ENCODE measurements at regions not wholly inside any gene's neighbourhood (a gene's known extent, or its start where the extent isn't known, plus 50 kb on each side); places are given as distances from the start of the nearest gene placed in this dataset.

GRCh38 chr3:109618766-109619378 lies 281.5 kb upstream of the DPPA4 start:
- no peak overlapping the region for H3K27ac ChIP-seq (ENCODE audit: low read length)
- no peaks in the 10 kb centered on the region for H3K79me2 ChIP-seq (ENCODE audit: low read length)
- H3K27me3 ChIP-seq (ENCODE audit: low read length): no peaks in the 10 kb centered on the region
- H3F3A ChIP-seq (ENCODE audit: low read length, unreplicated experiment): no peaks in the 10 kb centered on the region
- ChIA-PET POLR2A (ENCODE audit: unreplicated experiment) (interaction anchor here (0.6 kb wide), 1 partner anchor 143 kb away, joined by 6 read pairs; no protein-coding TSS in a partner anchor), CTCF (no interaction called here)
- ATAC-seq: no peak
- H4K20me1 ChIP-seq (ENCODE audit: low read length): no peaks in the 10 kb centered on the region
- H3K4me1 ChIP-seq (ENCODE audit: insufficient read depth, low read length): no peaks in the 10 kb centered on the region
- H3K36me3 ChIP-seq (ENCODE audit: low read depth, low read length): no peaks in the 10 kb centered on the region
- DNase-seq: no peak
- TF ChIP-seq EZH2phosphoT487 (IDR thresholded peaks at IDR 0.05; ENCODE audit: borderline replicate concordance, low read length): no peak
- H3K9ac ChIP-seq (ENCODE audit: low read length): no peak overlapping the region
- intact Hi-C loops (cut with micrococcal nuclease): no loop called here
- H3K4me3 ChIP-seq (ENCODE audit: low read length): no peak overlapping the region
- no peak overlapping the region for H3K4me2 ChIP-seq (ENCODE audit: low read length)
- no peaks in the 10 kb centered on the region for H3K9me2 ChIP-seq (replicated peaks; ENCODE audit: low read length)
- no TSS peak for BruUV-seq (replicated peaks)
- no peak overlapping the region for H2AFZ ChIP-seq (ENCODE audit: low read length)
- no peaks in the 10 kb centered on the region for H3K9me3 ChIP-seq (ENCODE audit: low read length)

- Histone ChIP-seq H3F3A (ENCODE audit: low read length, unreplicated experiment) (no peaks in the 10 kb centered on the region), H3K9me3 (ENCODE audit: low read length) (no peaks in the 10 kb centered on the region), H3K4me3 (ENCODE audit: low read length) (no peak overlapping the region), H3K27me3 (ENCODE audit: low read length) (no peaks in the 10 kb centered on the region), H3K4me1 (ENCODE audit: insufficient read depth, low read length) (no peaks in the 10 kb centered on the region), H2AFZ (ENCODE audit: low read length) (no peak overlapping the region), H3K27ac (ENCODE audit: low read length) (no peak overlapping the region), H3K36me3 (ENCODE audit: low read depth, low read length) (no peaks in the 10 kb centered on the region), H3K79me2 (ENCODE audit: low read length) (no peaks in the 10 kb centered on the region), H3K9ac (ENCODE audit: low read length) (no peak overlapping the region), H3K9me2 (replicated peaks; ENCODE audit: low read length) (no peaks in the 10 kb centered on the region), H3K4me2 (ENCODE audit: low read length) (no peak overlapping the region), H4K20me1 (ENCODE audit: low read length) (no peaks in the 10 kb centered on the region)
- BruUV-seq (replicated peaks): no TSS peak
- TF ChIP-seq CTCF (conservative IDR thresholded peaks at IDR 0.05; ENCODE audit: low read depth, low read length) (no peak), EZH2 (IDR thresholded peaks at IDR 0.05; ENCODE audit: low read length, unreplicated experiment) (no peak), EZH2phosphoT487 (IDR thresholded peaks at IDR 0.05; ENCODE audit: borderline replicate concordance, low read length) (no peak)
- ATAC-seq (no peak), DNase-seq (no peak)
- intact Hi-C loops (cut with micrococcal nuclease): no loop called here
- POLR2A ChIA-PET (ENCODE audit: unreplicated experiment): no interaction called here
- CTCF ChIA-PET: no interaction called here
These were observed 294.6 kb upstream of the DPPA4 start for GRCh38 chr3:109631897-109632296.

- Histone ChIP-seq H3K36me3 (ENCODE audit: low read depth, low read length) (no peaks in the 10 kb centered on the region), H2AFZ (ENCODE audit: low read length) (0 out of 2 replicates have a peak overlapping the region, but pooled peaks have one; percentile 3), H3K27me3 (ENCODE audit: low read length) (no peaks in the 10 kb centered on the region), H3K4me1 (ENCODE audit: insufficient read depth, low read length) (peaks cover 54% of the 10 kb centered on the region), H3K4me3 (ENCODE audit: low read length) (no peak overlapping the region), H3K79me2 (ENCODE audit: low read length) (no peaks in the 10 kb centered on the region), H3K27ac (ENCODE audit: low read length) (peak overlapping the region; percentile 90), H4K20me1 (ENCODE audit: low read length) (no peaks in the 10 kb centered on the region), H3F3A (ENCODE audit: low read length, unreplicated experiment) (peaks cover 5% of the 10 kb centered on the region), H3K9me3 (ENCODE audit: low read length) (no peaks in the 10 kb centered on the region), H3K9ac (ENCODE audit: low read length) (peak overlapping the region; percentile 12; the same call in 1 of the 2 replicates), H3K4me2 (ENCODE audit: low read length) (peak overlapping the region; percentile 5), H3K9me2 (replicated peaks; ENCODE audit: low read length) (no peaks in the 10 kb centered on the region)
- ATAC-seq: peak; percentile 46
- no TSS peak for BruUV-seq (replicated peaks)
- CTCF ChIA-PET: no interaction called here
- peak; percentile 80 for DNase-seq
- POLR2A ChIA-PET (ENCODE audit: unreplicated experiment): interaction anchor here (0.6 kb wide), 1 partner anchor 19 kb away, joined by 5 read pairs; no protein-coding TSS in a partner anchor
- TF ChIP-seq EZH2 (IDR thresholded peaks at IDR 0.05; ENCODE audit: low read length, unreplicated experiment) (no peak), EZH2phosphoT487 (IDR thresholded peaks at IDR 0.05; ENCODE audit: borderline replicate concordance, low read length) (no peak), CTCF (conservative IDR thresholded peaks at IDR 0.05; ENCODE audit: low read depth, low read length) (no peak)
- intact Hi-C loops (cut with micrococcal nuclease): loop anchor here (5.0 kb wide), 1 partner anchor 47 kb away; no protein-coding TSS in a partner anchor
These were observed 302.9 kb upstream of the DPPA4 start for GRCh38 chr3:109640146-109640652.

All from PC-3 (cell line).